GM19023 (cell line): ENCODE measurements at regions not wholly inside any gene's neighbourhood (a gene's known extent, or its start where the extent isn't known, plus 50 kb on each side); places are given as distances from the start of the nearest gene placed in this dataset.

Experiments used
- ATAC-seq: cut with Tn5 transposase; IDR thresholded peaks from one replicate; pipeline ENCODE4 v1.9.1; 2021; ENCODE audit warnings: mild to moderate bottlenecking, moderate library complexity; ENCODE audit not compliant: unreplicated experiment

- no peak for ATAC-seq
These were observed 469.2 kb upstream of the TNP1 start for GRCh38 chr2:217329023-217329431.

DNA sequence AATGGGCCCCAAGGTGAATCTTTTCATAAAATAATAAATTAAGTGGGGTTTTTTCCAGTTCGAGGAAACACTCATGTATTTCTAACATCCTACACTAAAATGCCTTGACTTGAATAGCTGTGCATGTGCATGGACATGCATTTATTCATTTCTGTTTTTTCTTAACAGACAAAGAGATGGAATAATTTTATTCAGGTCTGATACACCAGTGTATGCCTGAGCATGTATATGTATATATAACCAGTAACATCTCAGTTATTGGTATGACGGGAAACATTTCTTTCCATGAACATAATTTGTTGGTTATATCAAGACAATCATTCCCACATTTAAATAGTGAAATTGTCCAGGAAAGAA is 468.7 kb upstream of the TNP1 start:
- no peak for ATAC-seq

- no peak for ATAC-seq
These were observed 468.2 kb upstream of the TNP1 start for GRCh38 chr2:217327953-217328621.

DNA sequence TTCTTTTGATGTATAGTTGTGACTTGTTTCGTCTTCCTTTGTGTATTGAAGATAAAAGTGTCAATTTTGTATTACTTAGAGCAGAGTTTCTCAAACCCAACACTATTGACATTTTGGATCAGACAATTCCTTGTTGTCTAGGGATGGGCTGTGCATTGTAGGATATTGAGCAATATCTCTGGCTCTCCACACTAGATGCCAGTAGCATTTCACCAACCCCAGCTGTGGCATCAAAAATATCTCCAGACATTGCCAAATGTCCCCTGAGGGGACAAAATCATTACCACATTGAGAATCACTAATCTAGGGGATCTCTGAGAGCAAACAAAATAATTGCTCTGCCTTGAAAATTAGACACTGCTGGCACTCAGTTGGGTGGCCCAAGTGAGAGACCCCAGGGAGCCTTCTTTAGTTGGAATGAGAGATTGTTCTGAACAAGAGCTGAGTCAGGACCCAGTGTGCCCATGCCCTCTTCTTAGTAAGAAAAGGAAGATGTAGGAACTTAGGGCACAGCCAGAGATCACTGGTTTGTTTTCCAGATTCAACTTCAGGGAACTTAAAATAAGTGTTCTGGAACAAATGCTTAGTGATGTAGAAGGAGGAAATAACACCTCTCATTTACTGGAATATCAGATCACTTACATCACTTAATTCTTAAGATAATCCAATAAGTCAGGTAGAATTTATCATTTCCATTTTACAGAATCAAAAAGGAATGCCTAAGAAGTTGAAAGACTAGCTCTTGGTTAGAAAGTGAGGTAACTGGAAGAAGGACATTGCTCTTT is 466.6 kb upstream of the TNP1 start:
- ATAC-seq = no peak

- ATAC-seq = no peak
These were observed 466.0 kb upstream of the TNP1 start for GRCh38 chr2:217325816-217326215.

DNA sequence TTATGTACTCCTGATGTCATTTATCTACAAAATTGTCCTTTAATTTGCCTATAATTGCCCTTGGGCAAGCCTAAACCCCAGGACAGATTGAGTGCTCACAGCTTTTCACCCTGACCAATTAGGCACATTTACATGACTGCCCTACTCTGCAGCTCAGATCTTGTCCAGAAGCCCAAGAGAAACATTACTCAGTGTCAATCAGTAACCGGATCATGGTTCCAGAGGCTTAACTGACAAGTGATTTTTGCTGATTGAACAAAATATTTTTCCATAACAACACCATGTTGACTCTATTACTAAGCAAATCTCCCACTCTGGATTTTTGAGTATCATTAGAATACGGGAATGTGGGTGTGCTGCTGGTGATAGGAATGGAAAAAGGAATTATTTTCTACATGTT is 465.4 kb upstream of the TNP1 start:
- no peak for ATAC-seq

DNA sequence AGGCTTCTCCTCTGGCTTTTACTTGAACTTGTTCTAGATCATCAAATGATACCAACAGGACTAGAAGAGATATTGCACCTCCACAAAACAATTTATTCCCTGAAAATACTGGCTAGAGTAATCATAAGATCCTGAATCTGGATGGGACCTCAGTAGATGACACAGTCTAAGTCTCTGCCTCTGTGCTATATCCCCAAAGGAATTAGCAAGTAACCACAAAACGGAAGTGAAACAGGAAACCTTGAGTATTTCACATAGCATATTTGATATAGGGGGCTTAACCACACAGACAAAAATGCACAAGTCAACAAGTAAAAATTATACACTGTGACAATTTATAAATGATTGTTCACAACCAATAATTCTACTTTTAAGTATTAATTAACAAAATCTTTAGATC is 456.9 kb upstream of the TNP1 start:
- no peak for ATAC-seq

- no peak for ATAC-seq
These were observed 454.2 kb upstream of the TNP1 start for GRCh38 chr2:217314021-217314460.

GRCh38 chr2:217313386-217313785 is 453.5 kb upstream of the TNP1 start:
- no peak for ATAC-seq

DNA sequence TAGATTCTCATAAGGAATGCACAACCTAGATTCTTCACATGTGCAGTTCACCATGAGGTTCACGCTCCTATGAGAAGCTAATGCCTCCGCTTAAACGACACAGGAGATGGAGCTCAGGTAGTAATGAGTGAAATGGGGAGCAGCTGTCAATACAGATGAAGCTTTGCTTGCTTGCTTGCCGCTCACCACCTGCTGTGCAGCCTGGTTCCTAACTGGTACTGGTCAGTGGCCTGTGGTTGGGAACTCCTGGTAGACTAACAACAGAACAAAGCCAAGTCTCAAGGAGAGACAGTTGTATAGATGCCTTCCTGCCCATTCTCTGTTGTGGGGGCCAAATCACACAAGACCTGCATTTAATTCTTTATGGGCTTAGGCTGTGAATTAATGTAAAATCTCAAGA is 449.2 kb upstream of the TNP1 start:
- no peak for ATAC-seq

- ATAC-seq = no peak
These were observed 447.2 kb upstream of the TNP1 start for GRCh38 chr2:217307023-217307422.

DNA sequence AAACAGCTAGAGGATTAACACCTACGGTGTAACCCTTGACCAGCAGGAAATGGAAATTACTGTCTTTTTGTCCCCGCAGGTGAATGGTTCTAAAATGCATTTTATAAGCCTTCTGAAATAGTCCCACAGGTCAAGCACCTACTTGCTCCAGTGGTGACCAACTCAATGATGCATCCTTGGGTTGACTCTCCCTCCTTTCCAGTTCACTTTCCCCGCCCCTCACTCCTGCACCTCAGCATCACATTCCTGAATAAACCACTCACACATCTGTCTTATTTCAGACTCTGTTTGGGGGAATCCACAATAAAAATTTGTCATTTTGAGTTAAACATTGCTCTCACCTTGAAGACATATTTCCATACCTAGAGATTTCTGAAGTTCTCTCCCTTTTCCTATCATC is 446.0 kb upstream of the TNP1 start:
- no peak for ATAC-seq

GRCh38 chr2:217304582-217304981 is 444.7 kb upstream of the TNP1 start:
- ATAC-seq = no peak

DNA sequence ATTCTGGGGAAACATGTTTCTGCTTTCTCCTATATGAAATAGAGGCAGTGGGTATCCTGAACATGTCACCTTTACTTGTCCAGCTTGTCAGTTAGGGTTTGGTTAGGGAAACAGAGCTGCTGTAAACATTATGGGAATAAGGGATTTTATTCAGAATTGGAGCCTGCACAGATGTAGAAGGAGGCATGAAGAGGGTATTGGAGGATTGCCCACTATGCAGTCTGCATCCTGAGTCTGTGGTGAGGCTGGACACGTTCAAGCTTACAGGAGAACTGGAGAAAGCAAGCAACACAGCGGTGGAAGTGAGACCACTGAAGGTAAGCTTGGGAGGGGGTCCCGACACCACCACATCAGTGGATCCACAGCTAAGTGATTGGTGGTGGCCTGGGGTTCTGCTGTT is 443.0 kb upstream of the TNP1 start:
- no peak for ATAC-seq

GRCh38 chr2:217301142-217301925 is 441.5 kb upstream of the TNP1 start:
- no peak for ATAC-seq

DNA sequence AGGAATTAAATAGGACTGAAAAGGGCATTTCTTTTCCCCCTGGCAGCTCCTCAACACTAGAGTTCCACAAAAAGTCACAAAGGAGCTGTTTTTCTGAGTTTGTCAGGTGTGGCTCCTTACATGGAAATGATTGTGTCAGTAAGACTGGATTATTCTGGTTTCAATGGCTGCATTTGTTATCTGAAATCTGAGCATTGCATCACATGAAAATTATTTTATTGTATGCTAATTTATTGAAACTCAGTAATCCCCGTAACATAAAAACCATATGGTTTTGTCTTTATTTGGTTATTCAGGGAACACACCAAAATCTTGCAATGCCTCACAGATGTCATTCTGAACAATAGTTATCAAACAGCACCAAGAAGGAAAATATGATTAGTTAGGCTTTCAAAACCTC is 439.7 kb upstream of the TNP1 start:
- ATAC-seq = no peak

DNA sequence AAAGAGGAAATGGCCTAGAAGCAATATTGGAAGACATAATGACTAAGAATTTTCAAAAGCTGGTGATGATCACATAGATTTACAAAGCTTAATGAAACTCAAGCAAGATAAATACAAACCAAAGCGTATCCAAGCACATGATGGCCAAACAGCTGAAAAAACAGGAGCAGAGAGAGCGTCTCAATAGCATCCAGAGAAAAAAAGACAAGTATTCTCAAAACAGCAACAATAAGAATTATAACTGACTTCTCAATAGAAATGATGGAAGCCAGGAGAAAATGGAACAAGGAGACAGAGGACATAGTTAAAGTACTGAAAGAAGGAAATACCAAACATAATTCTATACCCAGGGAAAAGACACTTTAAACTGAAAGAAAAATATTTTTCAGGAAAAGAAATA is 437.2 kb upstream of the TNP1 start:
- no peak for ATAC-seq

DNA sequence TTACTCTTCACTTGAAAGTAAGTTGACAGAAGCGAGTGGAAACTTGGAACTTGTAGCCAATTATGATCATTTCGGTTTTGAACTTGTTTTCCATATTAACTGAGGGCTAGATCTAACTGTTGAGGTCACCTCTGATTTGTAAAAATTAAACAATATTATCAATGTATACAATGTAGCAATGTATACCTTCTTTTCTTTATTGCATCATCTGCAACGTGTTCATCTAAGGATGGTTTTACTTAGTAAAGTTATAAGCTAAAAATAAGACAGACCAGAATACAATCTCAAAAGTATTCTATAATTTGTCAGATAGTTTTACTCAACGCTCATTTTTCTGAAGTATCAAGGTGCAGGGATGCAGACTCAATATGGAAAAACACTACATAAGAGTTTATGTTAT is 435.0 kb upstream of the TNP1 start:
- no peak for ATAC-seq

DNA sequence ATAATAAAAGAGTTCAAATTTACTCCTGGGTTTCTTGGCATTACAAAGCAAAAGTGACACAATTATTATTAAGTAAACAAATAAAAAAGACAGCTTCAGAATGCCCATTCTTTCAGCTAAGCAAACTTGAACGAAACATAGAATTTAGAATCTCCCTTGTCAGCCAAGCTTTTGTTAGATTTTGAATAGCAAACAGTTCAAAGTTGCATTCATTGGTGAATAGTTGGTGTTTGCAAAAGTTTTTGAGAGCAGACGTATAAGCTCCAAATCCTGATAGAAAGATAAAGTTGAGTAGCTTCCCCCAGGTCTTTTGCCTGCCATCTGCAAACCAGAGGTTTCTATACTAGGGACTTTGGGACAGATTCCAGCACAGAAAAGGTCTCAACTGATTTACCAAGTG is 434.3 kb upstream of the TNP1 start:
- ATAC-seq = no peak

- ATAC-seq = no peak
These were observed 433.7 kb upstream of the TNP1 start for GRCh38 chr2:217293607-217294006.

- no peak for ATAC-seq
These were observed 433.2 kb upstream of the TNP1 start for GRCh38 chr2:217293046-217293445.

- ATAC-seq = no peak
These were observed 431.4 kb upstream of the TNP1 start for GRCh38 chr2:217291259-217291658.
